Esophagus muscularis mucosa (tissue), 4 donors: ENCODE measurements at regions not wholly inside any gene's neighbourhood (a gene's known extent, or its start where the extent isn't known, plus 50 kb on each side); places are given as distances from the start of the nearest gene placed in this dataset.

Experiments
- DNase-seq: peaks from one replicate; pipeline ENCODE4 v3.0.0-alpha.2; 2017; ENCODE audit errors: extremely low spot score
- H3K27ac ChIP-seq, 4 donors: fragments of 200-600 bp; sonication (generic); replicated peaks in 1 of 4; 1 replicate in 3 of 4; 2 replicates in 1 of 4; pipeline ENCODE4 v1.5.1; 2016 to 2019; ENCODE audit warnings: mild to moderate bottlenecking in 1 of 4
- H3K27me3 ChIP-seq, 4 donors: fragments of 200-600 bp; sonication (generic); one replicate each; pipeline versions ENCODE4 v1.5.1 to v1.6.0; 2016 to 2019
- H3K36me3 ChIP-seq, 4 donors: fragments of 200-600 bp; sonication (generic); one replicate each; pipeline ENCODE4 v1.5.1; 2016 to 2019
- H3K4me1 ChIP-seq, 4 donors: fragments of 200-600 bp; sonication (generic); one replicate each; pipeline ENCODE4 v1.5.1; 2016 to 2019
- H3K4me3 ChIP-seq, 4 donors: fragments of 200-600 bp; sonication (generic); 1 replicate in 2 of 4; 2 replicates in 2 of 4; pipeline ENCODE4 v1.5.1; 2016 to 2019; ENCODE audit warnings: mild to moderate bottlenecking in 4 of 4, moderate library complexity in 1 of 4
- H3K9me3 ChIP-seq, 4 donors: fragments of 200-600 bp; sonication (generic); 1 replicate in 3 of 4; 2 replicates in 1 of 4; pipeline ENCODE4 v1.5.1; 2016 to 2019
- EP300 ChIP-seq: sonication (generic); formaldehyde crosslinking; IDR thresholded peaks from one replicate; pipeline ENCODE4 v1.6.1; 2017; ENCODE audit warnings: antibody characterized with exemption
- POLR2A ChIP-seq: fragments of 450-650 bp; IDR thresholded peaks from one replicate; pipeline ENCODE4 v1.6.1; 2017; ENCODE audit warnings: antibody characterized with exemption, moderate library complexity, mild to moderate bottlenecking, low read depth
- POLR2AphosphoS5 ChIP-seq, 2 donors: sonication (generic); formaldehyde crosslinking; IDR thresholded peaks; one replicate each; pipeline ENCODE4 v1.6.1; 2017; ENCODE audit warnings: antibody characterized with exemption in 2 of 2
- WGBS: methylation state at CpG from one replicate; pipeline ENCODE4 v1.1.5; 2018; 5-methylcytosine and 5-hydroxymethylcytosine counted together
- intact Hi-C: fragments of 100-400 bp; cut with DNase I; formaldehyde crosslinking; loops from one replicate; pipeline ENCODE4 v1.15.1; 2023
- small RNA-seq, 3 donors: library from RNA; depleted of rRNA; stranded (forward); fragments of <200 nt; gene quantifications; one replicate each; pipeline ENCODE3, GENCODE V24; 2016
- TF ChIP-seq, protein P1 (sequence below), 3 experiments: fragments of 200-600 bp in 2 of 3; fragments of 450-650 bp in 1 of 3; sonication (generic) in 2 of 3; IDR thresholded peaks; one replicate each; pipeline ENCODE4 v1.5.1; 2017 to 2019; ENCODE audit warnings: antibody characterized with exemption in 3 of 3, mild to moderate bottlenecking in 2 of 3, moderate library complexity in 1 of 3

- TF ChIP-seq POLR2A (no peak), POLR2AphosphoS5 (IDR thresholded peaks at IDR 0.05) (no peak), EP300 (no peak)
- TF ChIP-seq, protein P1, sequence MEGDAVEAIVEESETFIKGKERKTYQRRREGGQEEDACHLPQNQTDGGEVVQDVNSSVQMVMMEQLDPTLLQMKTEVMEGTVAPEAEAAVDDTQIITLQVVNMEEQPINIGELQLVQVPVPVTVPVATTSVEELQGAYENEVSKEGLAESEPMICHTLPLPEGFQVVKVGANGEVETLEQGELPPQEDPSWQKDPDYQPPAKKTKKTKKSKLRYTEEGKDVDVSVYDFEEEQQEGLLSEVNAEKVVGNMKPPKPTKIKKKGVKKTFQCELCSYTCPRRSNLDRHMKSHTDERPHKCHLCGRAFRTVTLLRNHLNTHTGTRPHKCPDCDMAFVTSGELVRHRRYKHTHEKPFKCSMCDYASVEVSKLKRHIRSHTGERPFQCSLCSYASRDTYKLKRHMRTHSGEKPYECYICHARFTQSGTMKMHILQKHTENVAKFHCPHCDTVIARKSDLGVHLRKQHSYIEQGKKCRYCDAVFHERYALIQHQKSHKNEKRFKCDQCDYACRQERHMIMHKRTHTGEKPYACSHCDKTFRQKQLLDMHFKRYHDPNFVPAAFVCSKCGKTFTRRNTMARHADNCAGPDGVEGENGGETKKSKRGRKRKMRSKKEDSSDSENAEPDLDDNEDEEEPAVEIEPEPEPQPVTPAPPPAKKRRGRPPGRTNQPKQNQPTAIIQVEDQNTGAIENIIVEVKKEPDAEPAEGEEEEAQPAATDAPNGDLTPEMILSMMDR (IDR thresholded peaks at IDR 0.05): no peak
- no peak overlapping the region for H3K4me3 ChIP-seq
- DNase-seq: no peak
- H3K4me1 ChIP-seq: no peaks in the 10 kb centered on the region
- no peaks in the 10 kb centered on the region for H3K27me3 ChIP-seq
- H3K9me3 ChIP-seq: no peaks in the 10 kb centered on the region
- H3K27ac ChIP-seq: no peak overlapping the region
- 95% methylated on average over 1 of the region's 1 CpG for WGBS
- intact Hi-C loops: no loop called here
- H3K36me3 ChIP-seq: no peaks in the 10 kb centered on the region
These were observed 117.6 kb downstream of the ANKRD50 start for GRCh38 chr4:124594945-124595344.

DNA sequence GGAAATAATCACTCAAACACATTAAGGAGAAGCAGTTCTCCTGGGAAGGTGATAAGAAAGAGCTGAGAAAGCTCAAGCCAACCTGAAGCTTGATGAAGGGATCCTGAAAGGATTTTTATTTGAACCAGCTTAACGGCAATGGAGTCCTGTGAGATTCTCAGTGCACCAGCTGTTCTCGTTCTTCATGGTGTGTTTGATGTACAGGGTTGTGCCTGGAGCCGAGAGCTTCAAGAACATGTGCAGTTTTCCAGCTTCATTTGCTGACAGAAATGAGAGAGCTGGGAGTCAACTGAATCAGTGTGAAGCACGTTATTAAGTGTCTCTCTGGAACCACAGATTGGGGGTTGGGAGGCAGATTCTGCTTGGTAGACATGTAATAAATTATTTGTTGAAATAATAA, 115.7 kb downstream of the ANKRD50 start:
- H3K27me3 ChIP-seq: no peaks in the 10 kb centered on the region
- 44% methylated on average over 4 of the region's 4 CpGs for WGBS
- H3K36me3 ChIP-seq: no peaks in the 10 kb centered on the region
- H3K9me3 ChIP-seq: no peaks in the 10 kb centered on the region
- no peak for TF ChIP-seq EP300
- TF ChIP-seq, protein P1 (IDR thresholded peaks at IDR 0.05): no peak
- no peak for TF ChIP-seq POLR2A
- no peak for TF ChIP-seq POLR2AphosphoS5 (IDR thresholded peaks at IDR 0.05)
- no peaks in the 10 kb centered on the region for H3K4me1 ChIP-seq
- DNase-seq: no peak
- H3K27ac ChIP-seq: no peak overlapping the region
- intact Hi-C loops: no loop called here
- H3K4me3 ChIP-seq: no peak overlapping the region

GRCh38 chr4:124610211-124610610, 102.3 kb downstream of the ANKRD50 start:
- H3K4me1 ChIP-seq: no peaks in the 10 kb centered on the region
- H3K4me3 ChIP-seq: no peak overlapping the region
- intact Hi-C loops: no loop called here
- DNase-seq: no peak
- TF ChIP-seq, protein P1 (IDR thresholded peaks at IDR 0.05): no peak
- no peak for TF ChIP-seq POLR2AphosphoS5 (IDR thresholded peaks at IDR 0.05)
- no peak for TF ChIP-seq EP300
- no peak for TF ChIP-seq POLR2A
- no peak overlapping the region for H3K27ac ChIP-seq
- H3K27me3 ChIP-seq: no peaks in the 10 kb centered on the region
- no peaks in the 10 kb centered on the region for H3K36me3 ChIP-seq
- H3K9me3 ChIP-seq: no peaks in the 10 kb centered on the region
- 78% methylated on average over 2 of the region's 2 CpGs for WGBS

Small RNA genes in the stretch of these regions (small RNA-seq; reads per million reads assigned to genes)
- gene AC093767.1: 0 reads per million in 3 donors
